Stimulated activated naive B cell treated with anti-CD40 and anti-IgM and Interleukin-4, amounts not matched to agents 10 μg/mL and 1 μg/mL and 100 μg/mL, for 72 hours (primary cell): ENCODE measurements at regions not wholly inside any gene's neighbourhood (a gene's known extent, or its start where the extent isn't known, plus 50 kb on each side); places are given as distances from the start of the nearest gene placed in this dataset.

Source experiments
- ATAC-seq, 2 donors: fragments of 150-1000 bp; cut with Tn5 transposase; replicated peaks; 2 replicates each; pipeline ENCODE4 v1.10.0; 2021; ENCODE audit warnings: moderate library complexity in 1 of 2
- DNase-seq: peaks from one replicate; pipeline ENCODE4 v3.0.0; 2021
- H3K27ac Mint-ChIP-seq: one replicate; pipeline ENCODE4 v1.8.0; 2022; ENCODE audit warnings: mild to moderate bottlenecking, mixed read lengths
- H3K27me3 Mint-ChIP-seq, 2 donors: one replicate each; pipeline ENCODE4 v1.8.0; 2022; ENCODE audit warnings: mixed read lengths in 2 of 2
- H3K36me3 Mint-ChIP-seq, 2 donors: one replicate each; pipeline ENCODE4 v1.8.0; 2022; ENCODE audit warnings: mixed read lengths in 2 of 2, mild to moderate bottlenecking in 1 of 2
- H3K4me1 Mint-ChIP-seq, 2 donors: one replicate each; pipeline ENCODE4 v1.8.0; 2022; ENCODE audit warnings: mixed read lengths in 2 of 2, mild to moderate bottlenecking in 1 of 2
- H3K4me3 Mint-ChIP-seq, 2 donors: one replicate each; pipeline ENCODE4 v1.8.0; 2022; ENCODE audit warnings: mild to moderate bottlenecking in 2 of 2, mixed read lengths in 2 of 2, moderate library complexity in 1 of 2
- H3K9me3 Mint-ChIP-seq, 2 donors: one replicate each; pipeline ENCODE4 v1.8.0; 2022; ENCODE audit warnings: mixed read lengths in 2 of 2, mild to moderate bottlenecking in 1 of 2

GRCh38 chr11:92384358-92384757 is 159.7 kb downstream of the FAT3 start:
- peaks cover 0 to 2% of the 10 kb centered on the region in 2 donors for H3K9me3 Mint-ChIP-seq
- no peak for ATAC-seq
- no peaks in the 10 kb centered on the region for H3K36me3 Mint-ChIP-seq
- H3K4me3 Mint-ChIP-seq: no peak overlapping the region
- no peak overlapping the region for H3K27ac Mint-ChIP-seq
- H3K27me3 Mint-ChIP-seq: peaks cover 7 to 10% of the 10 kb centered on the region in 2 donors
- H3K4me1 Mint-ChIP-seq: no peaks in the 10 kb centered on the region
- DNase-seq: no peak

GRCh38 chr11:92384802-92385201 is 160.2 kb downstream of the FAT3 start:
- Mint-ChIP-seq H3K4me3 (no peak overlapping the region), H3K27me3 (peaks cover 7 to 10% of the 10 kb centered on the region in 2 donors), H3K9me3 (peaks cover 0 to 2% of the 10 kb centered on the region in 2 donors), H3K27ac (no peak overlapping the region), H3K4me1 (no peaks in the 10 kb centered on the region), H3K36me3 (no peaks in the 10 kb centered on the region)
- DNase-seq (no peak), ATAC-seq (no peak)

GRCh38 chr11:92386577-92386976 is 162.0 kb downstream of the FAT3 start:
- DNase-seq: no peak
- no peak overlapping the region for H3K4me3 Mint-ChIP-seq
- H3K27me3 Mint-ChIP-seq: peaks cover 7 to 10% of the 10 kb centered on the region in 2 donors
- H3K36me3 Mint-ChIP-seq: no peaks in the 10 kb centered on the region
- no peak for ATAC-seq
- no peaks in the 10 kb centered on the region for H3K4me1 Mint-ChIP-seq
- H3K9me3 Mint-ChIP-seq: peaks cover 0 to 2% of the 10 kb centered on the region in 2 donors
- no peak overlapping the region for H3K27ac Mint-ChIP-seq

- Mint-ChIP-seq H3K27me3 (peaks cover 12 to 14% of the 10 kb centered on the region in 2 donors), H3K9me3 (peaks cover 0 to 2% of the 10 kb centered on the region in 2 donors), H3K36me3 (no peaks in the 10 kb centered on the region), H3K4me1 (no peaks in the 10 kb centered on the region), H3K4me3 (no peak overlapping the region), H3K27ac (no peak overlapping the region)
- DNase-seq (no peak), ATAC-seq (no peak)
These were observed 163.2 kb downstream of the FAT3 start for GRCh38 chr11:92387859-92388258.

- DNase-seq: no peak
These were observed 163.8 kb downstream of the FAT3 start for GRCh38 chr11:92388380-92388779.

GRCh38 chr11:92390783-92391182 is 166.2 kb downstream of the FAT3 start:
- H3K9me3 Mint-ChIP-seq: peaks cover 0 to 2% of the 10 kb centered on the region in 2 donors
- no peaks in the 10 kb centered on the region for H3K4me1 Mint-ChIP-seq
- no peak for ATAC-seq
- DNase-seq: no peak
- peaks cover 13 to 16% of the 10 kb centered on the region in 2 donors for H3K27me3 Mint-ChIP-seq
- no peak overlapping the region for H3K4me3 Mint-ChIP-seq
- H3K36me3 Mint-ChIP-seq: no peaks in the 10 kb centered on the region
- H3K27ac Mint-ChIP-seq: no peak overlapping the region

More at GRCh38 chr11:92388380-92388779, 163.8 kb downstream of the FAT3 start:
- no peak overlapping the region for H3K4me3 Mint-ChIP-seq
- ATAC-seq: no peak
- peaks cover 13 to 16% of the 10 kb centered on the region in 2 donors for H3K27me3 Mint-ChIP-seq
- no peaks in the 10 kb centered on the region for H3K4me1 Mint-ChIP-seq
- no peaks in the 10 kb centered on the region for H3K36me3 Mint-ChIP-seq
- no peak overlapping the region for H3K27ac Mint-ChIP-seq
- H3K9me3 Mint-ChIP-seq: peaks cover 0 to 2% of the 10 kb centered on the region in 2 donors

GRCh38 chr11:92391364-92391763 is 166.7 kb downstream of the FAT3 start:
- no peak overlapping the region for H3K4me3 Mint-ChIP-seq
- peaks cover 13 to 16% of the 10 kb centered on the region in 2 donors for H3K27me3 Mint-ChIP-seq
- ATAC-seq (no peak), DNase-seq (no peak)
- no peaks in the 10 kb centered on the region for H3K4me1 Mint-ChIP-seq
- H3K36me3 Mint-ChIP-seq: no peaks in the 10 kb centered on the region
- H3K9me3 Mint-ChIP-seq: peaks cover 0 to 2% of the 10 kb centered on the region in 2 donors
- no peak overlapping the region for H3K27ac Mint-ChIP-seq

GRCh38 chr11:92391808-92392207 is 167.2 kb downstream of the FAT3 start:
- Mint-ChIP-seq H3K27ac (no peak overlapping the region), H3K4me1 (no peaks in the 10 kb centered on the region), H3K36me3 (no peaks in the 10 kb centered on the region), H3K27me3 (peaks cover 11 to 14% of the 10 kb centered on the region in 2 donors), H3K4me3 (no peak overlapping the region), H3K9me3 (peaks cover 0 to under 1% of the 10 kb centered on the region in 2 donors)
- DNase-seq (no peak), ATAC-seq (no peak)

GRCh38 chr11:92393218-92393617 is 168.6 kb downstream of the FAT3 start:
- Mint-ChIP-seq H3K27ac (no peak overlapping the region), H3K27me3 (peaks cover 6 to 11% of the 10 kb centered on the region in 2 donors), H3K36me3 (no peaks in the 10 kb centered on the region), H3K4me3 (no peak overlapping the region), H3K9me3 (no peaks in the 10 kb centered on the region), H3K4me1 (no peaks in the 10 kb centered on the region)
- DNase-seq (no peak), ATAC-seq (no peak)

GRCh38 chr11:92396133-92396532 is 171.5 kb downstream of the FAT3 start:
- ATAC-seq: no peak
- H3K36me3 Mint-ChIP-seq: no peaks in the 10 kb centered on the region
- H3K27ac Mint-ChIP-seq: no peak overlapping the region
- H3K27me3 Mint-ChIP-seq: peaks cover 6 to 11% of the 10 kb centered on the region in 2 donors
- no peak for DNase-seq
- H3K9me3 Mint-ChIP-seq: no peaks in the 10 kb centered on the region
- H3K4me3 Mint-ChIP-seq: no peak overlapping the region
- H3K4me1 Mint-ChIP-seq: no peaks in the 10 kb centered on the region

- Mint-ChIP-seq H3K36me3 (no peaks in the 10 kb centered on the region), H3K27ac (no peak overlapping the region), H3K9me3 (no peaks in the 10 kb centered on the region)
These were observed 172.7 kb downstream of the FAT3 start for GRCh38 chr11:92397221-92397755.

GRCh38 chr11:92399705-92400104 is 175.1 kb downstream of the FAT3 start:
- no peak overlapping the region for H3K27ac Mint-ChIP-seq
- DNase-seq: no peak
- peaks cover 0 to under 1% of the 10 kb centered on the region in 2 donors for H3K9me3 Mint-ChIP-seq
- no peak overlapping the region for H3K4me3 Mint-ChIP-seq
- no peaks in the 10 kb centered on the region for H3K36me3 Mint-ChIP-seq
- no peak for ATAC-seq
- no peaks in the 10 kb centered on the region for H3K4me1 Mint-ChIP-seq
- peaks cover 0 to 4% of the 10 kb centered on the region in 2 donors for H3K27me3 Mint-ChIP-seq

More at GRCh38 chr11:92397221-92397755, 172.7 kb downstream of the FAT3 start:
- Mint-ChIP-seq H3K4me1 (no peaks in the 10 kb centered on the region), H3K4me3 (no peak overlapping the region), H3K27me3 (peaks cover 6 to 11% of the 10 kb centered on the region in 2 donors)
- ATAC-seq: no peak
- no peak for DNase-seq

GRCh38 chr11:92401520-92401919 is 176.9 kb downstream of the FAT3 start:
- Mint-ChIP-seq H3K4me3 (no peak overlapping the region), H3K4me1 (no peaks in the 10 kb centered on the region), H3K27ac (no peak overlapping the region), H3K36me3 (no peaks in the 10 kb centered on the region), H3K27me3 (peaks cover 0 to 4% of the 10 kb centered on the region in 2 donors), H3K9me3 (peaks cover 4% of the 10 kb centered on the region in 2 donors)
- no peak for ATAC-seq
- DNase-seq: no peak

GRCh38 chr11:92406472-92406871 is 181.9 kb downstream of the FAT3 start:
- DNase-seq (no peak), ATAC-seq (no peak)
- H3K9me3 Mint-ChIP-seq: peaks cover 4% of the 10 kb centered on the region in 2 donors
- H3K4me3 Mint-ChIP-seq: no peak overlapping the region
- H3K27ac Mint-ChIP-seq: no peak overlapping the region
- H3K4me1 Mint-ChIP-seq: no peaks in the 10 kb centered on the region
- H3K36me3 Mint-ChIP-seq: no peaks in the 10 kb centered on the region
- H3K27me3 Mint-ChIP-seq: peaks cover 3 to 9% of the 10 kb centered on the region in 2 donors

GRCh38 chr11:92409355-92409754 is 184.7 kb downstream of the FAT3 start:
- DNase-seq (no peak), ATAC-seq (no peak)
- peaks cover 7 to 13% of the 10 kb centered on the region in 2 donors for H3K4me1 Mint-ChIP-seq
- no peak overlapping the region for H3K27ac Mint-ChIP-seq
- no peak overlapping the region for H3K4me3 Mint-ChIP-seq
- peaks cover 3 to 9% of the 10 kb centered on the region in 2 donors for H3K27me3 Mint-ChIP-seq
- H3K9me3 Mint-ChIP-seq: peaks cover 4 to 9% of the 10 kb centered on the region in 2 donors
- H3K36me3 Mint-ChIP-seq: no peaks in the 10 kb centered on the region
